ENCODE measurements at regions not wholly inside any gene's neighbourhood (a gene's known extent, or its start where the extent isn't known, plus 50 kb on each side); places are given as distances from the start of the nearest gene placed in this dataset.

GRCh38 chr18:46321955-46322354 lies 217.8 kb downstream of the HAUS1 start:
- no peak for DNase-seq (ENCODE audit: low read depth in 2 of 2)

DNA sequence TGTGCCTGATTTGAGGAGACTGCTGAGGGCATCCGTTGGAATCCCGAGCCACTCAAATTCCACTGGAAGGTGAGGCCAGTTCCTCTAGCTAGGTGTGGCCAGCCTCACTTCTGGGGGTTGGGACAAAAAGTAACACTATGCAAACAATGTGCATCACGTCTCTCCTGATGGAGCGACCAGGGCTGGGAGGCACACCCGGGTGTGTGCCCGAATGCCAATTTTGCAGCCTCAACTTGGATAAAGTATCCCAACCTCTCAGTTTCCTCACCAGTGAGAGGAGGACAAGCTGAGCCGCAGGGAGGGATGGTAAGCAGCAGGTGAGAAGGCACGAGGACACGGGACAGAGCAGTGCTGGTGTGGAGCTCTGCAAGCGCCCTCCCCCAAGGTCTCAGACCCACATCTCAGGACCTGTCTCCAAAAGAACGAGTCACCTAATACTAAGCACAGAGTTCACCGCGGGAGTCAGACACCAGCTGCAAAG lies 218.3 kb downstream of the HAUS1 start:
- DNase-seq (ENCODE audit: low read depth in 2 of 2) = no peak

- no peak for DNase-seq (ENCODE audit: low read depth in 2 of 2)
Measured at GRCh38 chr18:46322941-46323340, 218.8 kb downstream of the HAUS1 start.

GRCh38 chr18:46324087-46324955 lies 220.1 kb downstream of the HAUS1 start:
- peak; percentile 27 to 33 for DNase-seq (ENCODE audit: low read depth in 2 of 2)

DNA sequence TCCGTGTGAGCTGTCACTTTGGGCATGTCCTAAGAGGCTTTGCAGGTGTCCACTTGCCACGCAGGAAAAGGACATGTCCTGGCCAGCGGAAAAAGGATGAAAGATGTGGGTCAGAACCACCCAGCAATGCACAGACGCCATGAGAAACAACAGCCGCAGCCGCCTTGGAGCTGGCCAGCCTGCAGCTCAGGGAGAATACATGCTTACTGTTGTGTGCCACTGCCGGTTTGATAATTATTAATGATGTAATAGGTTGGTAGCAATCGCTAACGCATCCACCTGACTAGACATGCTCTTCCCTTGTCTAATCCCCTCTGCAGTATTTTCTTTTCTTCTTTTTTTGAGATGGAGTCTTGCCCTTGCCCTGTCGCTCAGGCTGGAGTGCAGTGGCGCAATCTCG lies 221.7 kb downstream of the HAUS1 start:
- DNase-seq (ENCODE audit: low read depth in 2 of 2) = no peak

GRCh38 chr18:46329736-46330246 lies 225.6 kb downstream of the HAUS1 start:
- DNase-seq (ENCODE audit: low read depth in 2 of 2) = no peak

- DNase-seq (ENCODE audit: low read depth in 2 of 2) = no peak
Measured at GRCh38 chr18:46331316-46331715, 227.1 kb downstream of the HAUS1 start.

- no peak for DNase-seq (ENCODE audit: low read depth in 2 of 2)
Measured at GRCh38 chr18:46332286-46332801, 228.2 kb downstream of the HAUS1 start.

GRCh38 chr18:46332921-46333341 lies 228.7 kb downstream of the HAUS1 start:
- DNase-seq (ENCODE audit: low read depth in 2 of 2) = no peak

DNA sequence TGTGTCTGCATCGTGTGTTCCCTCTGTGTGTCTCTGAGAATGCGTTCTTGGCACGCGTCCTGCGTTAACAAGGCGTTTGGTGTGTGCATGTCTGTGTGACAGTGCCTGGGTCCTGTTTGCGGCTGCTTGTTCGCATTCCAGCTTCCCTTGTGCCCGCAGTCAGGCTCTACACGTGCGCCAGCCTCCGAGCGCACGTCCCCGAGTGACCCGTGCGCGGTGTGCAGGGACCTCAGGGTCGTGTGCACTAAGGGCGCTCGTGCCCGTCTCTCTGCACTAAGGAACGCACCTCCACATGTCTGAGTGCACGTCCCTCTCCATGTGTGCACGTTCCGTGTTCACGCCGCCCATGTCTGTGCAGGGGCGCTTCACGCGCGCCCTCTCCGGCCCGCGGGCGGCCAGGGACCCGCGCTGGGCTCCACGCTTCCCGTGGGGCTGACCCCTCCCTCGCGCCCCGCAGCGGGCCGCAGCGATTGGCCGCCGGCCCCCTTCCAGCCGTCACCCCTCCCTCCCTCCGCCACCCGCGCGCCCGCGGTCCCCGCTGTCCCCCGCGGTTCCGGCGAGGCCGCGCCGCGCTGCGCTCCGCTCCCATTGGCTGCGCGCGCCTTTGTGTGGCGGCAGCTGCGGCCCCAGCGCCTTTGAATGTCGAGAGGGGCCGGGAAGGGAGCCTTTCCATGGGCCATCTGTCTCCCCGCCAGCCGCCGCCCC lies 229.4 kb downstream of the HAUS1 start:
- no peak for DNase-seq (ENCODE audit: low read depth in 2 of 2)

- no peak for DNase-seq (ENCODE audit: low read depth in 2 of 2)
Measured at GRCh38 chr18:46334868-46335281, 230.7 kb downstream of the HAUS1 start.

DNA sequence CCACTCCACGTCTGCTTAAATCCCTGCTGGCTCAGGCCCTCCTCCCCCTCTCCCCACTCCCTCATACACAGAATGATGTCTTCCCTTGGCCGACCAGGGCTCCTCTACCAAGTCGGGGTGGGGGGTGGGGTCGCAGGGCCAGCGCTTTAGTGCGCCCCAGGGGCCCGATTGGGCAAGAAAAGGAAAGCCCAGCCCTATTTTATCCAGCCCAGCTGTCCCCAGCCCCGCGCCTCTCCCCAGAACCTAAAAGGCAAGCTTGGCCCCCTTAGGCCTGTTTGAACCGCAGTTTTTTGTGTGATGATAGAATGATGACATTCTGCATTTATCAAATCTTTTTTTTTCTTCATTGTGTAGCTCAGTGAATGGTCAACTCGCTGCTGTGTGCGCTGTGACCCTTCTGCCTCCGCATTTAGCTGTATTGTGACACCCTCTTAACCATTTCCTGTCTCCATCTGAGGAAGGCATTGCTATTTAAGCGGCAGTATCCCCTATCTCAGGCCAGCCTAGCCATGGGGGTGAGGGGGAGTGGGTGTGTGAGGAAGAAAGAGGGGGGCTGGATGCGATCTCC lies 231.4 kb downstream of the HAUS1 start:
- DNase-seq (ENCODE audit: low read depth in 2 of 2) = no peak

- no peak for DNase-seq (ENCODE audit: low read depth in 2 of 2)
Measured at GRCh38 chr18:46336278-46337111, 232.3 kb downstream of the HAUS1 start.

- no peak for DNase-seq (ENCODE audit: low read depth in 2 of 2)
Measured at GRCh38 chr18:46337271-46337670, 233.1 kb downstream of the HAUS1 start.

GRCh38 chr18:46338205-46338604 lies 234.0 kb downstream of the HAUS1 start:
- no peak for DNase-seq (ENCODE audit: low read depth in 2 of 2)

DNA sequence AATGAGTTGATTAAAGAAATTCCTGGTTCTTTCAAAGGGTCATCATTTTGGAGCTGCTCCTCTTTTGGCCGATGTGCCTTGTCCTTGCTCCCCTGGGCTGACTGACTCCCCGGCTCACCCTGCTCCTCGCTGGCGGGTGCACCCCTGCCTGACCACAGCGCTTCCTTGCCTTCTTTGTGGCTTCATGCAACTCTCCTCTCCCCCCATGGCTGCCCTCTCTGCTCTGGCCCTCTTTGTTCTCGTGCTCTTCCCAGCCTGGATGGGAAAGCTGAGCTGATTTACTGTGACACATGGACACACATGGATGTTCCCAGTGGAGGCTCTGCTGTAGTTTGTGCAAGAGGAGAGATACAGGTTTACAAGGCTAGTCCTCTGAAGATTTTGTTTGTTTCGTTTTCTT lies 234.6 kb downstream of the HAUS1 start:
- no peak for DNase-seq (ENCODE audit: low read depth in 2 of 2)

DNA sequence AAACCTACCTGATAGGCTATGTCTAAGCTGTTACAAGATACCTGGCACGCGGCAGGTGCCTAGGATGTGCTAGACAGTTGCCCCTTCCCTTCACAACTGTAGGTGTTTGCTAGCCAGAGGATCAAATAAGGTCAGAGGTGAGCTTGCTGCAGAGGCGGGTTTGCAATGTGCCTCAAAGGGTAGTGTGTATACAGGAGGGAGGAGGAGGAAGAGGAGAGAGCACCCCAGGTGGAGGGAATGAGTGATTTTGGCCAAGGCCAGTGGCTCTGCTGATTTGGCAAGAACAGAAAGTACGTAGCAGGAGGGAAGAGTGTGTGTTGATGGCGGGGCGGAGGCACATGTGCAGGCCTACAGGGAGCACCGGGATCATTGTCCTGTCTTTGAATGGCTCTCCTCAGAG lies 236.5 kb downstream of the HAUS1 start:
- no peak for DNase-seq (ENCODE audit: low read depth in 2 of 2)

- no peak for DNase-seq (ENCODE audit: low read depth in 2 of 2)
Measured at GRCh38 chr18:46341986-46342525, 237.9 kb downstream of the HAUS1 start.

DNA sequence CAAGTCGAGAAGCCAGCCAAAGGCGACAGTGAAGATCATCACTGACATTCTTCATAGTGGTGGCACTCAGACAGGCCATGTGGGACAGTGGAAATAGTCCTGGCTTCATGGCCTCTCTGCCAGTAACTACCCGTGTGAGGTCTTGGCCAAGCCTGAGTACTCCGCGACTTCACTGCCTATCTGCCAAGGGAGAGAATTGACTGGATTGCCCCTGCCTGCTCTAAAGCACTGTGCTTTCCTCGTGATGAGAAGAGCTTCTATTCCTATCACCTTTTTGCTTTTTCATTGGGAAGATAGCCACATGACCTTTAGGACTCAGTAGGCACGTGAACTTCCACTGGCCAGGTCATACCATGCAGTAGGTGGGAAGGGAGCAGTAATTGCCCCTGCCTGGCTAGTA lies 239.3 kb downstream of the HAUS1 start:
- DNase-seq (ENCODE audit: low read depth in 2 of 2) = no peak

DNA sequence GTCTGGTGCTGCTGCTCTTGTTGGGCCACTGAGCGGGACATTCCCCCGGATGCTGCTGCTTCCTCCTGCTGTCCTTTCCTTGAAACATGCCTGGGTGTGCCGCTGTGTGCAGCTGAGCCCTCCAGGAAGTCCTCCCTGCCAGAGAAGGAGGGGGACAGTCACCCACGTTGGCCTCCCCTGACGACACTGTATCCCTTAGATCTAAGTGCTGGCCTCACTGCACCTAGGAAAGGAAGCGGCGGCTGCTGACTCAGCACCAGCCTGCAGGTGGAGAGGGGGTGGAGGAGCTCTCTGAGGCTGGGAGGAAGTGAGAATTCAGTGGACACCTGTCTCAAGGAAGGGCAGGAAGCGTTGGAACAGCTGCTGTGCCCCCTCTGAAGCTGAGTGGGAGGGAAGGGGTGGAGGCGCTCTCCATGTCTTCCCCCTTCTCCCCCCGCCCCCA lies 239.8 kb downstream of the HAUS1 start:
- DNase-seq (ENCODE audit: low read depth in 2 of 2) = no peak
